ENCODE measurements at regions not wholly inside any gene's neighbourhood (a gene's known extent, or its start where the extent isn't known, plus 50 kb on each side); places are given as distances from the start of the nearest gene placed in this dataset.

DNA sequence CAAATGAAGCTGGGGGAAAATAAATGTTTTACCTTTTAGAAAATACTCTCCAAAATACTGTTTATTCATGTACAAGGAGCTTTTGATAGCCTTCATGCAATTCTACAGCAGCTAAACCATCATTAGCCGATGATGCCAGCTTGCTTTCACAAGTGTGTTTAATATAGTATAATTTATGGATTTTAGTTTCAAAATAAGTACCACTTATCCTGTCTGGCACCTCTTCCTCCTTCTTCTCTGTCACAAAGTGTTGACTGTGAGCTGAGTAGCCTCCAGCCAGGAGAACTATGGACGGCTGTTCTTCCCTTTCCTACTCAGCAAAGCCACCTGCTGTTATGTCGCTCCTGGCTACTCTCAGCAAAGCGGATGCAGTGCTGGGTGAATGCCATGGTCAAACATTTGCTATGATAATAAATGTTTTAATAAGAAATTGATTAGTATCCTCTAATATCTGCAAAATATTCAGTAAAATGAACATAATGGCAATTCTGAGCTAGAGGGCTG, 238.2 kb downstream of the LIG4 start:
- TF ChIP-seq, protein P1, sequence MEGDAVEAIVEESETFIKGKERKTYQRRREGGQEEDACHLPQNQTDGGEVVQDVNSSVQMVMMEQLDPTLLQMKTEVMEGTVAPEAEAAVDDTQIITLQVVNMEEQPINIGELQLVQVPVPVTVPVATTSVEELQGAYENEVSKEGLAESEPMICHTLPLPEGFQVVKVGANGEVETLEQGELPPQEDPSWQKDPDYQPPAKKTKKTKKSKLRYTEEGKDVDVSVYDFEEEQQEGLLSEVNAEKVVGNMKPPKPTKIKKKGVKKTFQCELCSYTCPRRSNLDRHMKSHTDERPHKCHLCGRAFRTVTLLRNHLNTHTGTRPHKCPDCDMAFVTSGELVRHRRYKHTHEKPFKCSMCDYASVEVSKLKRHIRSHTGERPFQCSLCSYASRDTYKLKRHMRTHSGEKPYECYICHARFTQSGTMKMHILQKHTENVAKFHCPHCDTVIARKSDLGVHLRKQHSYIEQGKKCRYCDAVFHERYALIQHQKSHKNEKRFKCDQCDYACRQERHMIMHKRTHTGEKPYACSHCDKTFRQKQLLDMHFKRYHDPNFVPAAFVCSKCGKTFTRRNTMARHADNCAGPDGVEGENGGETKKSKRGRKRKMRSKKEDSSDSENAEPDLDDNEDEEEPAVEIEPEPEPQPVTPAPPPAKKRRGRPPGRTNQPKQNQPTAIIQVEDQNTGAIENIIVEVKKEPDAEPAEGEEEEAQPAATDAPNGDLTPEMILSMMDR (conservative IDR thresholded peaks at IDR 0.05; ENCODE audit: low read depth, low read length) = no peak
- TF ChIP-seq EZH2 (IDR thresholded peaks at IDR 0.05; ENCODE audit: low read length, unreplicated experiment) (no peak), EZH2phosphoT487 (IDR thresholded peaks at IDR 0.05; ENCODE audit: borderline replicate concordance, low read length) (no peak)

Measured in PC-3 (cell line).